Dedifferentiated amniotic fluid mesenchymal stem cell (primary cell): ENCODE measurements at regions not wholly inside any gene's neighbourhood (a gene's known extent, or its start where the extent isn't known, plus 50 kb on each side); places are given as distances from the start of the nearest gene placed in this dataset.

Experiments used
- DNase-seq: peaks from one replicate; pipeline ENCODE4 v3.0.0-alpha.2; 2016; ENCODE audit errors: extremely low spot score

GRCh38 chr9:87085073-87085472 lies 137.8 kb upstream of the GAS1 start:
- DNase-seq: no peak

- no peak for DNase-seq
These were observed 138.2 kb upstream of the GAS1 start for GRCh38 chr9:87085521-87085920.

GRCh38 chr9:87086221-87086818 lies 139.0 kb upstream of the GAS1 start:
- no peak for DNase-seq

- DNase-seq: no peak
These were observed 139.9 kb upstream of the GAS1 start for GRCh38 chr9:87087197-87087596.

GRCh38 chr9:87088192-87088591 lies 140.9 kb upstream of the GAS1 start:
- DNase-seq: no peak

GRCh38 chr9:87088621-87089365 lies 141.5 kb upstream of the GAS1 start:
- DNase-seq: no peak

- DNase-seq: no peak
These were observed 142.2 kb upstream of the GAS1 start for GRCh38 chr9:87089506-87089905.

- DNase-seq: no peak
These were observed 142.6 kb upstream of the GAS1 start for GRCh38 chr9:87089929-87090328.

- DNase-seq: no peak
These were observed 146.5 kb upstream of the GAS1 start for GRCh38 chr9:87093777-87094176.

- no peak for DNase-seq
These were observed 148.6 kb upstream of the GAS1 start for GRCh38 chr9:87095951-87096350.

- DNase-seq: no peak
These were observed 149.2 kb upstream of the GAS1 start for GRCh38 chr9:87096506-87096905.

GRCh38 chr9:87097238-87097637 lies 149.9 kb upstream of the GAS1 start:
- no peak for DNase-seq

- DNase-seq: no peak
These were observed 152.1 kb upstream of the GAS1 start for GRCh38 chr9:87099407-87099806.

GRCh38 chr9:87100001-87100400 lies 152.7 kb upstream of the GAS1 start:
- no peak for DNase-seq

GRCh38 chr9:87102126-87102525 lies 154.8 kb upstream of the GAS1 start:
- DNase-seq: no peak

GRCh38 chr9:87107072-87107471 lies 159.8 kb upstream of the GAS1 start:
- DNase-seq: no peak

- DNase-seq: no peak
These were observed 161.4 kb upstream of the GAS1 start for GRCh38 chr9:87108661-87109060.

GRCh38 chr9:87109231-87109631 lies 161.9 kb upstream of the GAS1 start:
- DNase-seq: no peak

GRCh38 chr9:87109851-87110250 lies 162.5 kb upstream of the GAS1 start:
- DNase-seq: no peak

- no peak for DNase-seq
These were observed 163.7 kb upstream of the GAS1 start for GRCh38 chr9:87111010-87111409.

- no peak for DNase-seq
These were observed 165.3 kb upstream of the GAS1 start for GRCh38 chr9:87112656-87113055.

GRCh38 chr9:87113874-87114273 lies 166.6 kb upstream of the GAS1 start:
- DNase-seq: no peak

GRCh38 chr9:87115785-87116184 lies 168.5 kb upstream of the GAS1 start:
- DNase-seq: peak; percentile 79

GRCh38 chr9:87116492-87116891 lies 169.2 kb upstream of the GAS1 start:
- DNase-seq: no peak
